HFF-Myc (cell line): ENCODE measurements at regions not wholly inside any gene's neighbourhood (a gene's known extent, or its start where the extent isn't known, plus 50 kb on each side); places are given as distances from the start of the nearest gene placed in this dataset.

Experiments
- DNase-seq: peaks from one replicate; pipeline ENCODE4 v3.0.0-alpha.2; 2011; ENCODE audit warnings: low read depth; ENCODE audit errors: extremely low read depth
- H3K4me3 ChIP-seq: replicated peaks from 2 replicates; pipeline ENCODE4 v1.5.1; 2011; ENCODE audit warnings: low read depth, mild to moderate bottlenecking, control low read depth, low read length
- TF ChIP-seq, protein P1 (sequence below): IDR thresholded peaks from 2 replicates; pipeline ENCODE4 v1.5.1; 2012; ENCODE audit warnings: mild to moderate bottlenecking, low read depth, low read length, control low read depth; ENCODE audit errors: missing control alignments

GRCh38 chr1:147084273-147085096 is 87.8 kb downstream of the PRKAB2 start:
- peak; percentile 74 for DNase-seq

DNA sequence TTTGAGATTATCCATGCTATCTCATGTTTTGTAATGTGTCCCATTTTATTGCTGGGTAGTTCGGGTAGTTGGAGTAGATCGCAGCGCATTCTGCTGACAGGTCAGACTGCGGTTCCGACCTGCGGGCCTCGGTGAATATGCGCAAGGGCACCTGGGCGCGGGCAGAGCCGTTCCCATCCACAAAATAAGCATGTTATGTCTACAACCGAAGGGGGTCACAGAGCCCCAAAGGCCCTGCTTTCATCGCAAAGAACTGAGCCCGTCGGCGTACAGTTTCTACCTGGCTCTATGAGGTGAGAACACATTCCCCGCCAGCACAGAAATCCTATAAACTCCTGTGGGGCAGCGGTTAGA is 88.4 kb downstream of the PRKAB2 start:
- TF ChIP-seq, protein P1, sequence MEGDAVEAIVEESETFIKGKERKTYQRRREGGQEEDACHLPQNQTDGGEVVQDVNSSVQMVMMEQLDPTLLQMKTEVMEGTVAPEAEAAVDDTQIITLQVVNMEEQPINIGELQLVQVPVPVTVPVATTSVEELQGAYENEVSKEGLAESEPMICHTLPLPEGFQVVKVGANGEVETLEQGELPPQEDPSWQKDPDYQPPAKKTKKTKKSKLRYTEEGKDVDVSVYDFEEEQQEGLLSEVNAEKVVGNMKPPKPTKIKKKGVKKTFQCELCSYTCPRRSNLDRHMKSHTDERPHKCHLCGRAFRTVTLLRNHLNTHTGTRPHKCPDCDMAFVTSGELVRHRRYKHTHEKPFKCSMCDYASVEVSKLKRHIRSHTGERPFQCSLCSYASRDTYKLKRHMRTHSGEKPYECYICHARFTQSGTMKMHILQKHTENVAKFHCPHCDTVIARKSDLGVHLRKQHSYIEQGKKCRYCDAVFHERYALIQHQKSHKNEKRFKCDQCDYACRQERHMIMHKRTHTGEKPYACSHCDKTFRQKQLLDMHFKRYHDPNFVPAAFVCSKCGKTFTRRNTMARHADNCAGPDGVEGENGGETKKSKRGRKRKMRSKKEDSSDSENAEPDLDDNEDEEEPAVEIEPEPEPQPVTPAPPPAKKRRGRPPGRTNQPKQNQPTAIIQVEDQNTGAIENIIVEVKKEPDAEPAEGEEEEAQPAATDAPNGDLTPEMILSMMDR, result no peak
- H3K4me3 ChIP-seq, result peak overlapping the region; percentile 49
- DNase-seq, result no peak

More at GRCh38 chr1:147084273-147085096, 87.8 kb downstream of the PRKAB2 start:
- peak overlapping the region; percentile 49 for H3K4me3 ChIP-seq
- TF ChIP-seq, protein P1, result no peak

GRCh38 chr1:147080671-147081394 is 91.4 kb downstream of the PRKAB2 start:
- H3K4me3 ChIP-seq, result no peak overlapping the region
- TF ChIP-seq, protein P1, result no peak
- no peak for DNase-seq

GRCh38 chr1:147080006-147080661 is 92.1 kb downstream of the PRKAB2 start:
- DNase-seq, result no peak
- no peak overlapping the region for H3K4me3 ChIP-seq
- TF ChIP-seq, protein P1, result no peak

DNA sequence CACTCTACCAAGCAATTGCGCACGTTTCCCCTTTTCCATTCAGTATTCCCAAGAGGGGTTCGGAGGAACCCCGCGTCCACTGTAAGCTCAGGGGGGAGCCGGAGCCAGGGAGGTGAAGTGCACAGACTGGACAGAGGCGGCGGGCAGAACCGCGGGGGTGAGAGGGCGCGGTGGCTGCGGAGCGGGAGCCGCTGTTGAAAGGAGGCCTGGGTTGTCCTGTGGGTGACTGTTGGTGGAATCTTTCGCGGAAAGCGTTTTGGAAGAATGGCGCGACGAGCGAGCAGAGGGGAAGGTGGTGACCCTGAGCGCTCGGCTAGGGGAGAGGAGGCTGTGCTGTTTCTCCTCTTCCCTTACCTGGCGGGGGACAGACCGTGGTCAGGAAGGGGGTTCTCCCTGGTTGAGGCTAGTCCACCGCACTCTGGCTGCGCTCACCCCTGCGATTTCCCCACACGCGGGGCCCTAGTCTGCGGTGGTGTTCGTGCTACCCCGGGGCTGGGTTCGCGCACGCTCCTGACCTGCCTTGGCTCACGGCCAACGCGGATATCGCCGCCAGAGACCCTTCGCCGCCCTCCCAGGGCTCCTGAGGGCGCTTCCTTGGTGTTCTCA is 92.8 kb downstream of the PRKAB2 start:
- H3K4me3 ChIP-seq, result no peak overlapping the region

More for the DNA sequence above, 92.8 kb downstream of the PRKAB2 start:
- TF ChIP-seq, protein P1, result no peak
- no peak for DNase-seq
